D721Med (cell line): ENCODE measurements at regions not wholly inside any gene's neighbourhood (a gene's known extent, or its start where the extent isn't known, plus 50 kb on each side); places are given as distances from the start of the nearest gene placed in this dataset.

Experiments
- DNase-seq: peaks from one replicate; pipeline ENCODE4 v3.0.0; 2011; ENCODE audit warnings: low spot score; ENCODE audit not compliant: insufficient read length
- FAIRE-seq: peaks from 2 replicates; lab custom pipeline; 2011; peaks lifted over from hg19 to GRCh38; lab: Jason Lieb, UNC
- CTCF ChIP-seq: IDR thresholded peaks from 2 replicates; pipeline ENCODE4 v1.5.1; 2012; ENCODE audit warnings: mild to moderate bottlenecking, control low read depth; ENCODE audit not compliant: insufficient read depth; ENCODE audit errors: missing control alignments

GRCh38 chr6:14194483-14194882 lies 76.9 kb downstream of the CD83 start:
- DNase-seq (no peak), FAIRE-seq (no peak)
- TF ChIP-seq CTCF: no peak

GRCh38 chr6:14194976-14195375 lies 77.4 kb downstream of the CD83 start:
- TF ChIP-seq CTCF: no peak

DNA sequence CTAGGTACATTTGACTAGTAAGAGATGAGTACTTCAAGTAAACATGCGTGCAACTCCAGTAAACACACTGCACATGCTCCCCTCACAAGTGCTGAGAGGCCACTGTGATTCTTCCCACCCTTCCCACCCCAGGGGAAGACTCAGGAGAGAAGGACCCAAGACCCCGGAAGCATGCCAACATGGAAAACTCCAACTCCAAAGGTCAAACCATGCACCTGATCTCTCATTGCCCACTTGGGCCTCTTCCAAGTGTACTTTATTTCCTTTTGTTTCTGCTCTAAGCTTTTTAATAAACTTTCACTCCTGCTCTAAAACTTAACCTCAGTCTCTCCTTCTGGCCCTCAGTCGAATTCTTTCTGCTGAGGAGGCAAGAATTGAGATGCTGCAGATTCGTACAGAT lies 78.5 kb downstream of the CD83 start:
- FAIRE-seq (no peak), DNase-seq (no peak)
- no peak for TF ChIP-seq CTCF

More at GRCh38 chr6:14194976-14195375, 77.4 kb downstream of the CD83 start:
- no peak for DNase-seq
- FAIRE-seq: peak; percentile 70

GRCh38 chr6:14197118-14197517 lies 79.5 kb downstream of the CD83 start:
- TF ChIP-seq CTCF: no peak
- FAIRE-seq (no peak), DNase-seq (no peak)

DNA sequence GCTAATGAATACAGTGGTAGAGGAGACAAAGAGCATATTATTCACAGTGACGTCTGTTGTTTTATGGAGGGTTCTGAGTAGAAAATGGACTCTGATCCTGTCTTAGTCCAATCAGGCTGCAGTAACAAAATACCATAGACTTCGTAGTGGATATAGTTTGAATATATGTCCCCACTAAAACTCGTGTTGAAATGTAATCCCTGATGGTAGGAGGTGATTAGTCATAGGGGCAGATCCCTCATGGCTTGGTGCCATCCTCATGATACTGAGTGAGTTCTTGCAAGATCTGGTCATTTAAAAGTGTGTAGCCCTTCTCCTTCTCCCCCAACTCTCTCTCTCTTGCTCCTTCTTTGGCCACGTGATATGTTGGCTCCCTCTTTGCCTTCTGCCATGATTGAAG lies 82.5 kb downstream of the CD83 start:
- FAIRE-seq: no peak
- no peak for TF ChIP-seq CTCF
- DNase-seq: no peak

GRCh38 chr6:14202947-14203346 lies 85.4 kb downstream of the CD83 start:
- no peak for TF ChIP-seq CTCF
- DNase-seq (no peak), FAIRE-seq (no peak)

GRCh38 chr6:14206391-14206790 lies 88.8 kb downstream of the CD83 start:
- no peak for FAIRE-seq
- DNase-seq: no peak
- TF ChIP-seq CTCF: no peak
